ENCODE measurements at regions not wholly inside any gene's neighbourhood (a gene's known extent, or its start where the extent isn't known, plus 50 kb on each side); places are given as distances from the start of the nearest gene placed in this dataset.

DNA sequence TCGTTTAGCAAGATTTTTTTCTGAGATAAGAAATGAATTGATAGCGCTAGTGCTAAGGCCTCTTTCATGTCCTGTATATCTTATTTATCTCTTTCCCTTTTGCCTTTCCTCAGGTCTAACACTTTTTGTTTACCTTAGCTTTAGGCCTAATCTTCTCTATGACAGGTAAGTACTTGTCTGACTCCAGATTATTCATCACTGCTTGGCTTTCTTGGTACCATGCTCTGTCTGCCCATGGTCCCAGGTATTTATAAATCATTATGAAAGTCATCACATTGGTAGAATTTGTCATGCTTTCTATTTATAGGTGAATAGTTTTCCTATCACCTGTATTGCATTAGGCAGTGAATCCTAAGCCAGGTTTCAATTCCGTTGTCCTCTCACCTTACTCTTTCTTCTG lies 99.5 kb upstream of the CTSO start:
- DNase-seq: no peak

GRCh38 chr4:156052116-156052515 lies 98.5 kb upstream of the CTSO start:
- DNase-seq: no peak

DNA sequence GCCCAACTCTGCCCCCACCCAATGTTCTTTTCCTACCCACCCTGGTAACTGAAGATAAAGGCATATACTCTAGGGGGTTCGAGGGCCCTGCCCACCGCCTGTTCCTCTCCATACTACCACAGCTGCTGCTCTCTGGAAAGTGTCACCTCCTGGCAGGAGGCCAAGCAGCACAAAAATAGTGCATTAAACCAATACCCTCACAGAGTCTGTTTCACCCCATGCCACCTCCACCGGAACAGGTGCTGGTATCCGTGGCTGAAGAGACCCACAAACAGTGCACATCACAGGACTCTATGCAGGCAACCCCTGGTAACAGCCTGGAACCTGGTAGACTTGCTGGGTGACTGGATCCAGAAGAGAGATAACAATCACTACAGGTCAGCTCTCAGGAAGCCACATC lies 85.1 kb upstream of the CTSO start:
- DNase-seq: no peak

DNA sequence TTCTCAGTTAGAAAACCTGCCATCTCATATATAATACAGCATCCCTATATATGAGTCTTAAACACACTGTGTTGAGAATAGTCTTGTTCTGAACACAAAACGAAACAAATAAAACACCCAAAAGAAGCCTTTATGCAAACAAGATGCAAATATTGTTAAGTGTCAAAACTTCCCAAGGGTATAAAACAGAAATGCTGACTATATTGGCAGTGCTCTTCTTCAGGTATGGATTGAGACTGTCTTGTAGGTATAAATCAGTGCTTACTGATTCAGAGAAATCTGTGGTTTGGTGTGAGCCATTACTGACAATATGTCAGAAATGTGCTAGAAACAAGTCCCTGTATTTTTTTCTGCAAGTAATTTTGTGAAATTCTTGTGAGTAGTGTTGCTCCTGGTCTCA lies 82.8 kb upstream of the CTSO start:
- no peak for DNase-seq

- DNase-seq: no peak
Observed at GRCh38 chr4:156029691-156030090, 76.0 kb upstream of the CTSO start.

DNA sequence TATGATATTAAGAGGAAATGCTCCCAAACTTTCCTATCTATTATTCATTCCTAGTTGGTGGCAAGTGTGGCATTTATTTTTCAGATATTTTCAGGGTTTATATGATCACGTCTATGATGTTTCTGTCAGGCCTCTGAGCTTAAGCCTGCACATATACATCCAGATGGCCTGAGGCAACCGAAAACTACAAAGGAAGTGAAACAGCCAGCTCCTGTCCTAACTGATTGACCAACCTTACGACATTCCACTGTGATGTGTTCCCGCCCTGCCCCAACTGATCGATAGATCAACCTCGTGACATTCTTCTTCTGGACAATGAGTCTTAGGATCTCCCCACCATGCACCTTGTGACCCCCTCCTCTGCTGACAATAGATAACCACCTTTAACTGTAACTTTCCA lies 67.6 kb upstream of the CTSO start:
- no peak for DNase-seq

- no peak for DNase-seq
Observed at GRCh38 chr4:156019246-156019645, 65.6 kb upstream of the CTSO start.

GRCh38 chr4:156018383-156018782 lies 64.7 kb upstream of the CTSO start:
- no peak for DNase-seq

DNA sequence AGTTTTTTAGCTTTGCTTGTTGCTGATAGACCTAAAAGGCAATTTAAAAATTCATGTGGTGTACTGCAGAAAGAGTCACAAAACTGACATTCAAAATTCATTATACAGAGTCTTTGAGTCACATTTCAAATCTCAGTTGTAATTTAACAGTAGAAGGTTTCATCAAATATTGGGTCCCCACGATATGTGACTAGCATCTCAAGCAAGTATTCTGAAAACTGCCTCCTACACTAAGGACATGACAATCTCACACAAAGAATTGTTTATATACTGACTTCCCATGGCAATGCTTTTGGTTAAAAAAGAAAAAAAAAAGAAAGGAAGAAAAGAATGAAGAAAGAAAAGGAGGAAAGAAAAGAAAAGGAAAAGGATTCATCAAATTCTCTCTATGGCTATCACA lies 62.1 kb upstream of the CTSO start:
- no peak for DNase-seq

DNA sequence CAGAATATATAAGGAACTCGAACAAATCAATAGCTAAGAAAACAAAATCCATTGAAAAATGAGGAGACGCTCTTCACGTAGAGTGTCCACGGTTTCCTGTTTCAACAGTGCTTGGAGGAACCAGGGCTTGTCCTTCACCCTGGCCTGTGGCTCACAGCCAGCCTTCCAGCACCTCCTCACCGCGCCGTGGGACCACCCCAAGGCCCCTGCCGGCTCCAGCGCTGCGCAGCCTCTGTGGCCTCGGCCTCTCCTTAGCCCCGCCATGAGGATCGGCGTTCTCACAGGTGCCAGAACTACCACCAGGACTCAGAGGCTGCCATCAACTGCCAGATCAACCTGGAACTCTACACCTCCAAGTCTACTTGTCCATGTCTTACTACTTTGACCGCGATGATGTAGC lies 52.5 kb upstream of the CTSO start:
- no peak for DNase-seq
